ENCODE measurements at regions not wholly inside any gene's neighbourhood (a gene's known extent, or its start where the extent isn't known, plus 50 kb on each side); places are given as distances from the start of the nearest gene placed in this dataset.

GRCh38 chr12:115798309-115798917 is 479.1 kb downstream of the MED13L start:
- TF ChIP-seq EZH2phosphoT487 (IDR thresholded peaks at IDR 0.05; ENCODE audit: borderline replicate concordance, low read depth) (no peak), POLR2AphosphoS5 (IDR thresholded peaks at IDR 0.05; ENCODE audit: low read depth, low read length) (no peak), MXI1 (IDR thresholded peaks at IDR 0.05; ENCODE audit: low read depth, low read length) (no peak), CTCF (IDR thresholded peaks at IDR 0.05) (no peak), MAX (IDR thresholded peaks at IDR 0.05; ENCODE audit: low read depth) (no peak), TCF12 (IDR thresholded peaks at IDR 0.05) (no peak), EP300 (IDR thresholded peaks at IDR 0.05; ENCODE audit: borderline replicate concordance in 1 of 2, low read depth in 1 of 2, low read length in 1 of 2) (no peak)

All from SK-N-SH (cell line).